HG02938 (cell line): ENCODE measurements at regions not wholly inside any gene's neighbourhood (a gene's known extent, or its start where the extent isn't known, plus 50 kb on each side); places are given as distances from the start of the nearest gene placed in this dataset.
"Not testable (repeated sequence)": the region's sequence is repeated elsewhere in the genome, so short reads cannot be mapped to it uniquely, and the experiment has no call there.

Experiments used
- ATAC-seq: cut with Tn5 transposase; IDR thresholded peaks from one replicate; pipeline ENCODE4 v1.9.1; 2021; ENCODE audit warnings: mild to moderate bottlenecking, moderate library complexity; ENCODE audit not compliant: unreplicated experiment

DNA sequence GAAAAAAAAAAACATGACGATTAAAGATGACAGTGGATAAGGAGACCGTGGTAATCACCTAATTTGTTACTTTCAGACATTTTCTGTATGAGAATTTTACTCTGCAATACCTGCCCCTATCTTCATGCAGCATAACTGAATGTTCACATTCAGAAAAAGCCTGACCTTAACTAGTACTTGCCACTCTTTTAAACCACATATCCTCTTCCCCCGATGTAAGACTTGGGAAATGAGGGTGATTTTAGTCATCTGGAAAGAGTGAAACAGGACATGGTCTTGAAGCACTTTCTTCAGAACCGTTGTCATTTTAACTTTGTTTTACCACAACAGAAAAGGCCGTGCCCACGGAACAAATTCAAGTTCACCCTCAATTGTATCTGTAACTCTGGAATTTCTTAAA, 318.5 kb downstream of the BCL2L11 start:
- not testable (repeated sequence) for ATAC-seq

- ATAC-seq, result not testable (repeated sequence)
Observed at GRCh38 chr2:111441614-111442013, 320.9 kb downstream of the BCL2L11 start.

DNA sequence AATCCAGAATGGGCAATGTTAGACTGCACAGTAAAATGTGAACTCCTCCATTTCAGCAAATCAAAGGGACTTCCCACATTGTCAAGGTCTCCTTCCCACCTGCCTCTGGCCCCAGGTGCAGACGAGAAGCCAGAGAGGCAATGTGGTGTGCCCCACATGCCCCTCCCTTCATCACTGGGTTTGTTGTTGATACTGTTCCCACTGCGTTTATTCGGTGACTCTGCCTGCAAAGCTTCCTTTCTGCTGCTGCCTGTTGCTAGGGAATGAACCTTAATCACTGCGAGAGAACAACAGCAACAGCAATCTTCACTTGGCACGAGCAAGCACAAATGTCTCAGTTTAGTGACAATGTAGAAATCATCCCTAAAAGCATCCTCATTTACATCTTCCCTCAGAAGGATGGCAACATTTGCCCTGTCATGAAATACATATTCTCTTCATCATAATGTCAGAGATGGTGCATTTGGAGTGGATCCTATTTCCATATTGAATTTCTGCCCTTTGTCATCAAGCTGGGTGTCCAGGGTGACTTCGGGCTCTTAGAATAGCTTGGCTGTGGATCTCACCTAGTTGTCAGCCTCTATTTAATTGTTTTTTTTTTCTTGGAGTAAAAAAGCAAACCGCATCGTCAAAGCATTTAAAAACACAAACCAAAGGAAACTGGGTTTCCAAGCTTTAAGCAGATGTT, 322.2 kb downstream of the BCL2L11 start:
- not testable (repeated sequence) for ATAC-seq

DNA sequence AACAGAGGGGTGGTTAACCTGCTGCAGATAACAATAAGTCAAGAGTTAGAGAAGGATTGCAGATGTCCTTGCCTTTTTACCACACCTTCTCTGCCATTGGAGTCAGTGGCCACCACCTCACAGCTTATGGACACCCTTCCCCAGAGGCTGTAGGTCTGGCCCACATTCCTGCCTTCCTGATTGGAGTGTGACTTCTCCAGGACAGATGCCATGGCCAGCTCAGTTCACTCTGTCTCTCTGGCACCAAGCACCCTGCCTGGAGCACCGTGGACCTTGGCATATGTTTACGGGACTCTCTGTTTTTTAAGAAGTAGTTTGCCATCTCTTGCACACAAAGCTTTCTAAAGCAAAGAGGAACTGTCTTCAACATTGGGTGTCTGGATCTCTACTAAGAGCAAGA, 323.8 kb downstream of the BCL2L11 start:
- ATAC-seq, result not testable (repeated sequence)

DNA sequence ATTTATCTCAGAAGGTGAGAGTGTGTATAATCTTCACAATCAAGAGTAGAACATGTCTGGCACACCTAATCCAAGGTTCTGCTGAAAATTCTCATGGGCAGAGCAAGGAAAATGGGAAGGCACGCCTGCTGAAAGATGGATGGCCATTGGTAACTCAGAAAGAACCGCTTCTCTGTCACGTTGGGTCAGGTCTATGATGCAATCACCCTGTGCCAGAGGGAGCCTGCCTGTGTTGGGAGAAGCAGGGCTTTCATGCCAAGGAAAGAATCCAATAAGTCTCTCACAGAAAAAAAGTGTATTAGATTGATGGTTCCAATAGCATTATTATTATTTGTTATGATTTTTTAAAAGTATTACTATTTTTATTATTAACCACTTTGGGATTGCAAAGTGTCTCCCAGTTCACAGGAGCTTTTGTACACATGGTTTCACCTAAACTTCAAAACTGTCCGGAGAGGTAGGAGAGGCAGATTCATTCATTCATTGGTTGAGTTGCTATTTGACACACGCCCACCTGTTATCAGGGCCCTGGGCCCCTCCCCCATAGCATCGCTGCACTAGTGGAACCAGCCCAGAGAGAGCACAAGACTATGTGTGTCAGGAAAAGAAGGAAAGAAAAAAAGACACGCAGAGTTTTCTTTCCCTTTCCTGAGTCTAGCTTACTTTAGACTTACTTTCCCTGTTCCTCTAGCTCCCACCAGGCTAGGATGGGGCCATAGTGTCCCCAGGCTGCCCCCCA, 324.6 kb downstream of the BCL2L11 start:
- not testable (repeated sequence) for ATAC-seq

DNA sequence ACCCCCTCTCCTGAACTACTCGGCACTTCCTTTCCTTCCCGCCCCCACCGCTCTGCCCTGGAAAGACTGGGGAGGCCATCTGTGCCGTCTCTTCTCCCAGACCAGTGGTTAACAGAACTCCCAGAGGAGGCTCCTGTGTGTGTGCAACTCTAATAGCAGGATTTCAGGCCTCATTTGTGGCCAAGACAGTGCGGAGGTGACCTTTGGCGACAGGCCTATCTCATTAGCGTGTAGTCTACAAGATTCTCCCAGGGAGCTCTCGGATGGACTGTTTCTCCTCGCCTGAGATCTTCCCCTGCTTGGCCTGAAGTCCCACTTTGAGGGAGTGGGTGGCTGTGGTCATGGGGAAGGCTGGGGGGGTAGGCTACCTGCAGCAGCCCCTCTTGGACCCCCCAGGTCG, 325.2 kb downstream of the BCL2L11 start:
- not testable (repeated sequence) for ATAC-seq

GRCh38 chr2:111447482-111447881, 326.8 kb downstream of the BCL2L11 start:
- ATAC-seq, result not testable (repeated sequence)

DNA sequence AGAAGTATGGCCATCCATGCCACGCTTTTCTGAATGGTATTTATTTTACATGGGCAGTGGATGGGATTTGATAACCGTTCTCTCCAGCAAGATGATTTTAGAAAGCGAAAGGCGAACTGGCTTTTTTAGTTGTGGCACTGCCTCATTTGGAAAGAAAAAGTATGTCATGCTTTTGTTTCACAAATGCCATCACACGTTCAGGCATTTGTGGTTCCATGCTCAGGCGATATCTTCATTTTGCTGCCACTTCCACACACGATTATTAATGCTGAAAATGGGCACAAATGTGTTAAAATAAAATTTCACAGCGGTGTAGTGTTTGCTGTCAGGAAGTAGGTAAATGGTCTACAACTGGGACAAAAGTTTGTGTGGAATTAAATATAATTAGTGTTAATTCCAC, 328.1 kb downstream of the BCL2L11 start:
- not testable (repeated sequence) for ATAC-seq

- not testable (repeated sequence) for ATAC-seq
Observed at GRCh38 chr2:111450526-111450925, 329.8 kb downstream of the BCL2L11 start.

DNA sequence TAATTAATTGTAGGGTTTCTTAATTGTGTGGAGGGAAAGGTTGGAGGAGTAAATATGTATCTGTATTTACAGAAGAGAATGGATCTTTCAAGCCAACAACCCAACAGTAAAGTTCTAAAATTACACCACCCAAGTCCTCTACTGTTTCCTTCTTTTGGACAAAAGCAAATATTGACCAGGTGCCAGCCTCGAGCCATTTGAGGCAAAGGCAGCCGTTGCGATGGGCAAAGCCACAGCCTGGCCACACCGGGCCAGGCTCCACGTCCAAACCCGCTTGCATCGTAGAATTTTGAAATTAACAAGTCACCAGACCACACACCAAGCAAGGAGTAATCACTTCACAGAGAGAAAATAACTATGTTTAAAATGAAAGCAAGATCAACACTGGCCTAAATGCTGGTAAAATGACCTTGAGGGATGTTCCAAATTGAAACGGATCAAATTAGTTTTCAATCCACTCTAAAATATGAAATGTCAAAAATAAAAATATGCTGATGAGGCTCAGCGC, 331.0 kb downstream of the BCL2L11 start:
- peak; percentile 20 for ATAC-seq

DNA sequence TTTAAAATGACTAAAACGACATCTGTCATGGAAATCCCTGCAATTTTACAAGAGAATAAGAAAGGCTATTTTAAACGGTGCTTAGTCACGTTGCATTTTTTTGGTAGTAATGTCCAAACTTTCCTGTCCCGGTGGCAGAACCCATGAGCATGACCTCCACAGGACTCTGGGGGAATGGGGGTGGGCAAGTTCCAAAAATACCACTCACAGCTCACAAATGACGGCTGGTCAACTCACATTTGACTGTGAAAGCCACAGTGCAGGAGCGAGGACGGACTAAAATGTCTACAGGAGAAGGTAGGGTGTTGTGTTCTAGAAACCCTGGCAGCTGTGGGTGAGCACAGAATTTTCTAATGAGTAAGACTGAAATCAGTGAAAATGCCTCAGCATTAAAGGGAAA, 331.5 kb downstream of the BCL2L11 start:
- ATAC-seq, result peak; percentile 59

DNA sequence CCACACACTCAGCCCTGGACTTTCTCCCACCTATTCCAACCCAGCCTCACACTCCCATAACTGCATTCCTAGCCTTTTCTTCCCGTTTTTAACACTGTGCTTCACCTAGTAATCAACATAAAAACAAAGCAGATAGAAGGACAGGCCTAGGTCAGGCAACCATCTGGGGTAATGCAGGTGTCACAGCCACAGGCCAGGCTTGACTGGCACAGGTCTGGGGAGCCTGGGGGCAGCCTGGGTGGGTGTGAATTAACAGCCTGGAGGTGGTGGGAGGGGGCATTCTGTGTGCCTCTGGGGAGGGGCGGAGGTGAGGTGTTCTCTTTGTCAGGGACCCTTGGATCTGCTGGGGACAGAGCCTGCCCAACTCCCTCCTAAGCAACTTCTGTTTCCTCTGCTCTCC, 332.6 kb downstream of the BCL2L11 start:
- ATAC-seq, result not testable (repeated sequence)

GRCh38 chr2:111453816-111454215, 333.1 kb downstream of the BCL2L11 start:
- not testable (repeated sequence) for ATAC-seq

DNA sequence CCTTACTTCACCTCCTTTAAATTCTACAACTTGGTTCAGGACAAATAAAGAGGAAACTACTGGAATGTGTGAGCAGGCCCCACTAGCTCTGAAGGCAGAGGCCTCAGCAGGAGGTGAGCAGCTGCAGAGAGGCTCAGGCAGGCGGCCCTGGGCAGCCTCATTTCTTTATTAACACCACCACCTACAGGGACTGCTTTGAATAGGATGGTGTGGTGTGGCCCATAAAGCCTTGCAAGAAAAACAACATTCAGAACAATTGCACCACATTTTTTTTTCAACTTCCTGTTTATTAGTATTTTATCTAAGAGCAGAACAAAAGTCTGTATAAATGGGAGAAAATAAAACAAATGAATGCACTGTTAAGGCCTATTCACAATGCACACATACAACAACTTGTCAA, 333.7 kb downstream of the BCL2L11 start:
- ATAC-seq, result peak; percentile 49

GRCh38 chr2:111455016-111456015, 334.6 kb downstream of the BCL2L11 start:
- ATAC-seq, result not testable (repeated sequence)

DNA sequence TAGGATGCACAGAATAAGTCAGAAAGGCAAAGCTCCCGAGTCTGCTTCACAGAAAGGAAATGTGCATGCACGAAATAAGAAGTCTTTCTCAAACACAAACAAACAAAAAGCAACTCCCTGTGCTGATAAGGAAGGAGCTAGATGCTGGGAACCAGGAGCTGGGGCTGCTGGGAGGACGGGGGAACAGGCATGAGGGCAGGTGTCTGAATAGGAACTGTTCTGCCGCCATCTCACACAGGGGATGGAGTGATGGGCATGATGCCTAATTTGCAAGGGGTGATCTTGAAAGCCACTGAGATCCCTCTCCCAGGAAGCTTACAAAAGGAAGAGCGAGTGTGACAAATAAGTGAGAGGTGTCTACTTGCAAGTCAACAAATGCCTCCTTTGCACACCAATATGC, 336.5 kb downstream of the BCL2L11 start:
- ATAC-seq, result not testable (repeated sequence)

GRCh38 chr2:111460901-111461300, 340.2 kb downstream of the BCL2L11 start:
- ATAC-seq, result not testable (repeated sequence)

DNA sequence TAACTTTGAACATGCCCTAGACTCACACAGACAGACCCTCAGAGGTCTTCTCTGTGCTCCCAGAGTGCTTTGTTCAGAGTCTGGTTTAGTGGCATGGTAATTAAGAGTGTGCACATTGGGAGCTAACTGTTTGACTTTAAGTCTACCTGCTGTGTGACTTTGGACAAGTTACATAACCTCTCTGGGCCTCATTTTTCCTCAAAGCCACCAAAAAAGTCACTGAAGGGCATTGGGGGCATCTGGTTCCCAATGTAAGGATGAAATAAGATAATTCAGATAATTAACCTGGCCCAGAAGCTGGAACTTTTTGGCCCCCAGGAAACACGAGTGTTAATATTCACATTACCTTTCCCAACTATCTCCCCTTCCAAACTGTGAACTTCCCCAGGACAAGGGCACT, 341.1 kb downstream of the BCL2L11 start:
- ATAC-seq, result not testable (repeated sequence)

GRCh38 chr2:111462572-111462971, 341.9 kb downstream of the BCL2L11 start:
- ATAC-seq, result not testable (repeated sequence)

DNA sequence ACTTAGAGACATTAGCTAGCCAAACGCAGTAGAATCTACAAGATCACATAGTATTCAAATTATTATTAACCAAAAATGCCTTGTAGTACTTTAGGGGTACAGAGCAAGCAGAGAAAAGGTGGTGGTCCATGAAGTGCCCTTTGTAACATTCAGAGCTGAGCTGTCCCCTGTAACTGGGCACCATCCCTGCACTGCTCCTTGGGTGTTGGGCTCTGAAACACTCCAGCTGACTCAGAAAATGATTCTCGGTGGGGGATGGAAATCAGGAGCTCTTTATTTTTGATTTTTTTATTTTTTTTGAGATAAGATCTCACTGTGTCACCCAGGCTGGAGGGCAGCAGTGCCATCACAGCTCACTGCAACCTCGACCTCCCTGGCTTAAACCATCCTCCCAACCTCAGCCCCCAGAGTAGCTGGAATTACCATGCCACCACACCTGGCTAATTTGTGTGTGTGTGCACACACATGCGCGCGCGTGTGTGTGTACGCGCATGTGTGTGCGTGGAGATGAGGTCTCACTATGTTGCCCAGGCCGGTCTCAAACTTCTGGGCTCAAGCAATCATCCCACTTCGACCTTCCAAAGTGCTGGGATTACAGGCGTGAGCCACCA, 342.6 kb downstream of the BCL2L11 start:
- ATAC-seq, result not testable (repeated sequence)
